B cell (primary cell): ENCODE measurements at regions not wholly inside any gene's neighbourhood (a gene's known extent, or its start where the extent isn't known, plus 50 kb on each side); places are given as distances from the start of the nearest gene placed in this dataset.

Source experiments
- ATAC-seq: fragments of 200-7000 bp; cut with Tn5 transposase; one replicate; pipeline ENCODE4 v1.10.0; 2021; ENCODE audit warnings: low read depth, mild to moderate bottlenecking, moderate number of reproducible peaks, moderate library complexity
- CTCF ChIA-PET: fragments of 350-600 bp; sonication (Branson Sonifier 250); formaldehyde crosslinking; loops from one replicate; lab custom pipeline; 2021; ENCODE audit warnings: antibody characterized with exemption, inconsistent platforms; lab: Charles Lee
- POLR2A ChIA-PET: fragments of 350-600 bp; sonication (Branson Sonifier 250); formaldehyde crosslinking; loops from one replicate; lab custom pipeline; 2021; ENCODE audit warnings: antibody characterized with exemption; lab: Charles Lee
- DNase-seq: peaks from one replicate; pipeline ENCODE4 v3.0.0; 2013
- H2AFZ ChIP-seq: 2 replicates; pipeline ENCODE4 v1.6.1; 2012; ENCODE audit warnings: mild to moderate bottlenecking, low read depth, low read length; ENCODE audit not compliant: insufficient read depth, poor library complexity, severe bottlenecking
- H3K27ac ChIP-seq, 2 donors: 1 replicate in 1 of 2; 2 replicates in 1 of 2; pipeline ENCODE4 v1.5.1; 2012 to 2013; ENCODE audit warnings: low read length in 2 of 2, mild to moderate bottlenecking in 2 of 2, moderate library complexity in 1 of 2
- H3K27me3 ChIP-seq, 4 experiments: fragments of 200-600 bp in 1 of 4; sonication (generic) in 1 of 4; replicated peaks in 1 of 4; 1 replicate in 2 of 4; 2 replicates in 2 of 4; pipeline versions ENCODE4 v1.6.1 to v1.7.0; 2013 to 2016; ENCODE audit warnings: low read length in 3 of 4, mild to moderate bottlenecking in 2 of 4, mixed read lengths in 1 of 4, moderate library complexity in 1 of 4; ENCODE audit not compliant: insufficient read depth in 4 of 4, control insufficient read depth in 3 of 4; ENCODE audit errors: control extremely low read depth in 1 of 4
- H3K36me3 ChIP-seq, 2 experiments: replicated peaks in 1 of 2; 1 replicate in 1 of 2; 2 replicates in 1 of 2; pipeline versions ENCODE4 v1.6.1 to v1.7.1; 2013; ENCODE audit warnings: low read length in 1 of 2; ENCODE audit not compliant: insufficient read depth in 2 of 2, control insufficient read depth in 1 of 2; ENCODE audit errors: control extremely low read depth in 1 of 2, extremely low read depth in 1 of 2
- H3K4me1 ChIP-seq, 2 donors: fragments of 200-600 bp in 1 of 2; sonication (generic) in 1 of 2; 1 replicate in 1 of 2; 2 replicates in 1 of 2; pipeline versions ENCODE4 v1.5.1 to v1.6.1; 2013 to 2017; ENCODE audit warnings: low read length in 2 of 2; ENCODE audit not compliant: control insufficient read depth in 2 of 2, insufficient read depth in 2 of 2
- H3K4me2 ChIP-seq: replicated peaks from 2 replicates; pipeline ENCODE3; 2012; ENCODE audit warnings: mild to moderate bottlenecking, low read depth, low read length; ENCODE audit not compliant: poor library complexity, severe bottlenecking
- H3K4me3 ChIP-seq, 5 experiments: fragments of 200-600 bp in 1 of 5; sonication (generic) in 1 of 5; 1 replicate in 3 of 5; 2 replicates in 2 of 5; pipeline versions ENCODE4 v1.5.1 to v1.7.0; 2011 to 2016; ENCODE audit warnings: low read length in 4 of 5, mild to moderate bottlenecking in 4 of 5, low read depth in 2 of 5, control low read depth in 1 of 5, moderate library complexity in 1 of 5; ENCODE audit not compliant: insufficient read depth in 1 of 5; ENCODE audit errors: control extremely low read depth in 1 of 5, extremely low read depth in 1 of 5
- H3K79me2 ChIP-seq: fragments of 200-600 bp; sonication (generic); one replicate; pipeline ENCODE4 v1.6.0; 2016; ENCODE audit warnings: low read length; ENCODE audit not compliant: control insufficient read depth, insufficient read depth
- H3K9ac ChIP-seq: fragments of 200-600 bp; sonication (generic); 2 replicates; pipeline ENCODE4 v1.6.1; 2017; ENCODE audit warnings: mild to moderate bottlenecking, low read length, moderate library complexity
- H3K9me3 ChIP-seq, 3 donors: one replicate each; pipeline versions ENCODE4 v1.6.1 to v1.7.1; 2013; ENCODE audit warnings: low read length in 2 of 3; ENCODE audit not compliant: control insufficient read depth in 2 of 3, insufficient read depth in 1 of 3; ENCODE audit errors: control extremely low read depth in 1 of 3
- H4K20me1 ChIP-seq: 2 replicates; pipeline ENCODE4 v1.6.0; 2012; ENCODE audit warnings: mild to moderate bottlenecking, low read length; ENCODE audit not compliant: insufficient read depth, control insufficient read depth, poor library complexity, severe bottlenecking
- H3K27ac Mint-ChIP-seq: one replicate; pipeline ENCODE4 v1.8.0; 2021; ENCODE audit warnings: mixed read lengths
- H3K27me3 Mint-ChIP-seq: one replicate; pipeline ENCODE4 v1.8.0; 2021; ENCODE audit warnings: mixed read lengths
- H3K4me1 Mint-ChIP-seq: one replicate; pipeline ENCODE4 v1.8.0; 2021; ENCODE audit warnings: mixed read lengths
- H3K4me3 Mint-ChIP-seq: one replicate; pipeline ENCODE4 v1.8.0; 2021; ENCODE audit warnings: mixed read lengths
- H3K9me3 Mint-ChIP-seq: one replicate; pipeline ENCODE4 v1.8.0; 2022; ENCODE audit warnings: mixed read lengths; ENCODE audit not compliant: insufficient read depth
- CTCF ChIP-seq: fragments of 200-600 bp; IDR thresholded peaks from one replicate; pipeline ENCODE4 v1.8.0; 2022; ENCODE audit warnings: antibody characterized with exemption, mild to moderate bottlenecking
- EZH2 ChIP-seq: IDR thresholded peaks from 2 replicates; pipeline ENCODE4 v1.6.1; 2012; ENCODE audit warnings: borderline replicate concordance, low read depth, mild to moderate bottlenecking, moderate library complexity, low read length; ENCODE audit not compliant: insufficient read depth, poor library complexity, severe bottlenecking
- WGBS: methylation state at CpG from one replicate; pipeline ENCODE4 v1.1.5; 2013; ENCODE audit warnings: missing lambda C conversion rate; ENCODE audit not compliant: insufficient coverage; 5-methylcytosine and 5-hydroxymethylcytosine counted together
- intact Hi-C: fragments of 100-400 bp; cut with micrococcal nuclease; formaldehyde crosslinking; loops from one replicate; pipeline ENCODE4 v1.10.0; 2022

- H3K4me1 ChIP-seq = no peaks in the 10 kb centered on the region
- no peak overlapping the region for H3K4me2 ChIP-seq
- DNase-seq = no peak
- H3K4me1 Mint-ChIP-seq = no peaks in the 10 kb centered on the region
- ATAC-seq = no peak
- H3K9me3 Mint-ChIP-seq = peaks cover 2% of the 10 kb centered on the region
- no peaks in the 10 kb centered on the region for H3K79me2 ChIP-seq
- WGBS = 60% methylated on average over 2 of the region's 4 CpGs
- H3K9ac ChIP-seq = no peak overlapping the region
- no peaks in the 10 kb centered on the region for H3K9me3 ChIP-seq
- no peaks in the 10 kb centered on the region for H3K36me3 ChIP-seq
- intact Hi-C loops = no loop called here
- H3K27me3 ChIP-seq = no peaks in the 10 kb centered on the region
- no peak overlapping the region for H3K27ac ChIP-seq
- H4K20me1 ChIP-seq = no peaks in the 10 kb centered on the region
- POLR2A ChIA-PET = no interaction called here
- no peak for TF ChIP-seq EZH2
- TF ChIP-seq CTCF = no peak
- no peak overlapping the region for H3K4me3 ChIP-seq
- H3K27ac Mint-ChIP-seq = no peak overlapping the region
- H2AFZ ChIP-seq = no peak overlapping the region
- CTCF ChIA-PET = no interaction called here
- no peaks in the 10 kb centered on the region for H3K27me3 Mint-ChIP-seq
- H3K4me3 Mint-ChIP-seq = no peak overlapping the region
Observed at GRCh38 chr11:36931139-36931538, 333.1 kb upstream of the RAG2 start.

- H3K27me3 Mint-ChIP-seq = no peaks in the 10 kb centered on the region
- no peak overlapping the region for H3K27ac Mint-ChIP-seq
- Histone ChIP-seq H3K4me2 (no peak overlapping the region), H3K36me3 (no peaks in the 10 kb centered on the region), H3K27me3 (no peaks in the 10 kb centered on the region), H2AFZ (no peak overlapping the region), H3K4me1 (no peaks in the 10 kb centered on the region), H3K9me3 (no peaks in the 10 kb centered on the region), H3K9ac (no peak overlapping the region), H4K20me1 (no peaks in the 10 kb centered on the region), H3K27ac (no peak overlapping the region), H3K79me2 (no peaks in the 10 kb centered on the region), H3K4me3 (no peak overlapping the region)
- POLR2A ChIA-PET = no interaction called here
- TF ChIP-seq EZH2 (no peak), CTCF (no peak)
- H3K4me3 Mint-ChIP-seq = no peak overlapping the region
- no peaks in the 10 kb centered on the region for H3K4me1 Mint-ChIP-seq
- WGBS = 90% methylated on average over 2 of the region's 3 CpGs
- intact Hi-C loops = no loop called here
- peaks cover 2% of the 10 kb centered on the region for H3K9me3 Mint-ChIP-seq
- CTCF ChIA-PET = no interaction called here
- DNase-seq (no peak), ATAC-seq (no peak)
Observed at GRCh38 chr11:36930256-36930655, 332.2 kb upstream of the RAG2 start.
